ENCODE measurements at regions not wholly inside any gene's neighbourhood (a gene's known extent, or its start where the extent isn't known, plus 50 kb on each side); places are given as distances from the start of the nearest gene placed in this dataset.
A peak's percentile ranks its signal among the peaks of the same experiment; 100 is the strongest.
"Not testable (repeated sequence)": the region's sequence is repeated elsewhere in the genome, so short reads cannot be mapped to it uniquely, and the experiment has no call there.

DNA sequence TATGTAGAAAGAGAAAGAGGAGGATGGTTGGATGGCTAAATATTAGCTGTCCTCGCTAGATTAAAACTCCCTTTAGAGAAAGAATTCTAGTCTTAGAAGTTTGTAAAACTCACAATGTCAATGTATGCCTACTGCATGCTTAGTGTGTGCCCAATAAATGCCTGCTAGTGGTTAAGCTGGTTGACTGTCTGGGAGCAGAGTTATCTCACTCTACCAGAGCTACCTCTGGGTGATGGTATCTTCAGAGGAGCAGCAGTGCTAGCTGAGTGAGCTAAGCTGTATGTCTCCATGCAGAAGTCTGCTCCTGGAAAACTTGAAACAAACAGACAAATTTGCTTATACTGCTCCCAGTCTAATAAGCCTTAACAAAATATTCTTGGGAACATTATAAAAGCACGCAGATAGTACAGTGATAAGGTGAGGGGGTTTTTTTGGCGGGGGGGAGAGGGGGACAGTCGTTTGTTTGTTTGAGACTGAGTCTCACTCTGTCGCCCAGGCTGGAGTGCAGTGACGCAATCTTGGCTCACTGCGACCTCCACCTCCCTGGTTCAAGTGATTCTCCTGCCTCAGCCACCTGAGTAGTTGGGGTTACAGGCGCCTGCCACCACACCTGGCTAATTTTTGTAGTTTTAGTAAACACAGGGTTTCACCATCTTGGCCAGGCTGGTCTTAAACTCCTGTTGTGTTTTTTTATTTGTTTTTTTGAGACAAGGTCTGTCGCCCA is 202.8 kb upstream of the TSC22D1 start:
- DNase-seq, result no peak

DNA sequence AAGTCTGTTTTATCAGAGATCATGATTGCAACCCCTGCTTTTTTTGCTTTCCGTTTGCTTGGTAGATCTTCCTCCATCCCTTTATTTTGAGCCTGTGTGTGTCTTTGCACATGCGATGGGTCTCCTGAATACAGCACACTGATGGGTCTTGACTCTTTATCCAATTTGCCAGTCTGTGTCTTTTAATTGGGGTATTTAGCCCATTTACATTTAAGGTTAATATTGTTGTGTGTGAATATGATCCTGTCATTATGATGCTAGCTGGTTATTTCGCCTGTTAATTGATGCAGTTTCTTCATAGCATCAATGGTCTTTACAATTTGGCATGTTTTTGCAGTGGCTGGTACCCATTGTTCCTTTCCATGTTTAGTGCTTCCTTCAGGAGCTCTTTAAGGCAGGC is 199.2 kb upstream of the TSC22D1 start:
- not testable (repeated sequence) for DNase-seq

DNA sequence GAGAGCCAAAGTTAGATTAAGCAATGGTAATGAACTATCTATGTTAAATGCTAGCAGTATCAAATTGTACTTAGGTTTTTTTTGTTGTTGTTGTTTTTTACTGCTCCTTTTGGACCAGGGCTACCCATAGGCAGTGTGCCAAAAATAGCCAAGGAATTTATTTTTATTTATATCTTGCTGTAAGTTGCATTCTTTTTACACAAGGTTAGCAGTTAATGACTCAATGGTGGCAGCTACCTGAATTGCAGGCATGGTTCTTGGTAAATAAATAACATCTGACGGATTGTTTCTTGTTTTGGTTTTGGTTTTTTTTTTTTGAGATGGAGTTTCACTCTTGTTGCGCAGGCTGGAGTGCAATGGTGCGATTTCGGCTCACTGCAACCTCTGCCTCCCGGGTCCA is 194.8 kb upstream of the TSC22D1 start:
- DNase-seq, result no peak

DNA sequence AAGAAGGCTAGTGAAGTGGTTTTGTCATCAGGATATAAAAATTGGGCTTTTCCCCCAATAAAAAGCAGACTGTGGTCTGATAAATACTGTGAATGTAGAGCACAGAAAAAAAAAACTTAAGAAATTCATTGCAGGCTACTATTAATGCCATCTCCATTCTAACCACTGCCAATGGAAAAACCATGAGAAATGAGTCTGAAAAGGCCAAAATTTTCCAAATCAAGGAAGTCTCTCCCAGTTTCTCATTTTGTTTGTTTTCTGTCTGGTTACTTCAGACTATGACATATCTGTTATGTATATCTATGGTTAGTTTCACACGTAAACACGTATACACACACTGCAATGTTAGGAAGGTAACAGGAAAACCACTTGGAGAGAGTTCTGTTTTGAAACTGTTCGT is 193.6 kb upstream of the TSC22D1 start:
- DNase-seq, result no peak

DNA sequence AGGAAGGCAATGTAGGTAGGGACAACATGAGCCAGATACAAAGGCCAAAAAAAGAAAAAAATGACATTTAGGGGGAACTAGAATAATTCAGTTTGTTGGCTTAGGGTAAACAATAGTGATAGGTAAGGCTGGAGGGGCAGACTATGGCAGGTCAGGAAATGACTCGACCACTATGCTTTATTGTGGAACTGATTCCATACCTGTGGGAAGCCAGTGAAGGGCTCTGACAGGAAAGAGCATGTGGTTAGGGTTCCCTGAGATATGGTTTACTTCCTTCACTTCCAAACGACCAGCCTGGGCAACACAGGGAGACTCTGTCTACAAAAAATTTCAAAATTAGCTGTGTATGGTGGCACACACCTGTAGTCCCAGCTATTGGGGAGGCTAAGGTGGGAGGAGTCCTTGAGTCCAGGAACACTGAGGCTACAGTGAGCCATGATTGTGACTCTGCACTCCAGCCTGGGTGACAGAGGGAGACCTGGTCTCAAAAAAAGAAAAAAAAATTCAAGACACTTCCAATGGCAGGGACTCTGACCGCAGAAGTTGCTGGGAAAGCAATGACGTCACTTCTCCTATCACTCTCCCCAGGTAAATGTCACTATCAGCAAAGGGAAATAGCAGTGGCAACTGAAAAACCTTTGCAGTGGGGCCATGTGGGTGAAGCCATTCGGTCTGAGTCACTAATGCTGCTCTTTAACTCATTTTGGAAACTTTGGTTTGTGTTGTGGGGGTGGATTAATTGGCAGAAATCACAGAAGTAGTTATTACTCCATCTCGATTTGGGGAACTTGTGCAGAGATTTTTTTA is 192.8 kb upstream of the TSC22D1 start:
- DNase-seq, result no peak

DNA sequence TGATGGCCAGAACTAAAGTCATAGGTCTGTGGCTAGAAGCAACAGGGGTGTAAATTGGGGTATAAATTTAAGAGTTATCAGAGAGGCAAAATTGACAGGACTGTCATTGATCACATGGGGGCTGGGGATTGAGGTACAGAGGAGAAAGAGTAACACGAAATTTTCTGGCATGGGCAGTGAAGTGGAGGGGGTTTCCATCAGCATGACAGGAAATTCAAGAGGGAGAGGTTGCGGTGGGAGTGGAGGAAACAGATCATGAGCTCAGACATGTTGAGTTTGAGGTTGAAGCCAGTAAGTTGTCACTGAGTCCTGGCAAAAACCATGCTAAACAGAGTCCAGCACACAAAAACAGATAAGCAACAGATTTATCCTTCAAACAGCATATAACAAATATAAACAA is 192.1 kb upstream of the TSC22D1 start:
- DNase-seq, result no peak

DNA sequence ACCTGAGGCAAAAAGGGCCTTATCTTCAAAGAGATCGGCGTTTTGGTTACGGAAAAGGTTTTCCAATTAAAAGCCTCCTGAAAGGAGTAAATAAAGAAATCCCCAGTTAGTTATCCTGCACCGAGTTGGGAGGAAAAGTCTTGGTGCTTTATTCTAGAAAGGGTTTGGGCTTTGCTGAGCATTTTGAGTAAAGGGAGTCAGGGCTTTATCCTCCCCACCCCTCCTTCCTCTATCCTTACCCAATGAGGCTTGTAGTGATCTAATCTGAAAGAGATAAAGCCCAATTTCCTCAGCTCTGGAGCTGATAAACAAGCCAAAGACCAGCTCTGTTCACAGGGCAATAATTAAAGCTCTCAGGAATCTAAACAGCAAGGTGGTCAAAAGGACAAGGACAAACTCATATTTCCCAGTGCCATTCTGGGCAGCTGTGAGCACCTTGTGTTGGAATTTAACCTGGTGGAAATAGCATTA is 188.9 kb upstream of the TSC22D1 start:
- DNase-seq, result no peak

DNA sequence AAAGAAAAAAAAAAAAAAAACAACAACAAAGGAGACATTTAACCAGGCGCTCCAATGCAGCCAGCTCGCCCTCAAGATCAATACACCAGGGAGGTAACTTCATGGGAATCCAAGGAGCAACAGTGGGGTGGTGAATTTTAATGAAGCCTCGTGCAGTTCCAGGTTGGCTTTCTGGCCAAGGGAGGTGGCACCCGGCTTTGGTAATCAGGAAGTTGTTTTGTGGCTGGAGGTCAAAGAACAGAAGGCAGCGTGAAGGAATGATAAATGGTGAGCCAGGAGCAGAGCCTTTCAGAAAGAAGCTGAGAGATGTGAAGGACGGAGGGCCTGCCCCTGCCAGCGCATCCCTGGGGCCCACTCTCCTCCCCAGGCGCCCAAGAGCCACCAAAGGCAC is 188.2 kb upstream of the TSC22D1 start:
- no peak for DNase-seq

DNA sequence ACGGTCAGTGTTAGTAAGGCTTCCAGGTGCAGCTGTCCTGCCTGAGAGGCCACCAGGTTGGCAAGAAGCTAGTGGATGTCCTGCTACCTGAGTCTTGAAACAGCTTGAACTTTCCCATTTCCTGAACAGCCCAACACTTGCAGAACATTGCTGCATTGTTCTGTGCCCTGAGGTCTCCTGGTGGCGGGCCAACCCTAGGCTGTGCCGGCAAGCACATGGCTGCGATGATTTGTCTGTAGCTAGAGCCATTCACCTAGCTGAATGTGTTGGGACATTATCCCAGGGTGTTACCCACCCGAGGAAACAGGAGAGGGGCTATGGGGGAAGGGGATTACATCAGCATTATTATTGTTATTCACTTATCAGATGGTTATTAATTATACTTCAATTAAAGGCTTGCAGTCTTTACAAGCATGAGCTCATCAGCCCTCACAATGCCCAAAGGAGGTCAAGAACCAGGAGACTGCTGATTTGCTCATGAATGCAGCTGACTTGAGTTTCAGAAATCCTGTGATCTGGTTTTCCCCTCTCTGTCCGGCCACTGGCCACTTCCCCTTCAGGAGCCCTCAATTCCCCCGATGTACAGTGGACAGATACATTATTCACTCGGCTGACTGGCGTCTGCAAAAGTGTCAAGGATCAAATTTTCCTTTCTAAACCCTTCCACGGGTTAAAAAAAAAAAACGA is 187.6 kb upstream of the TSC22D1 start:
- no peak for DNase-seq

DNA sequence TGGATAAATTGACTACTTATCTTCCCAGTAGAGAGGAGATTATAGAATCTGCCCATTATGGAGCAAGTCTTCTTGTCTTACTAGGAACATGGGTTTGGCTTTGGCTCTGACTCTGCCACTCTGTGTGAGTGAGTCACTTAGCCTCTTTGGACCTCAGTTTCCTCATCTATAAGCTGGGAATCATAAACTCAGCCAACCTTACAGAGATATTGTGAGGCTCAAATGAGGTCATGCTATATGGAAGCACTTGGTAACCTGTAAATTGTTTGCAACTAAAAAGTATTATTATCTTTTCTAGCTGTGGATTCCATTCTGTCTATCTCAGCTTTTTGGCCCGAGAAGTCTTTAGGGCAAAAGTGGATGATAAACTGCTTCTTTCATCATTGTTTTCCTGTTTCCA is 186.8 kb upstream of the TSC22D1 start:
- DNase-seq, result no peak

DNA sequence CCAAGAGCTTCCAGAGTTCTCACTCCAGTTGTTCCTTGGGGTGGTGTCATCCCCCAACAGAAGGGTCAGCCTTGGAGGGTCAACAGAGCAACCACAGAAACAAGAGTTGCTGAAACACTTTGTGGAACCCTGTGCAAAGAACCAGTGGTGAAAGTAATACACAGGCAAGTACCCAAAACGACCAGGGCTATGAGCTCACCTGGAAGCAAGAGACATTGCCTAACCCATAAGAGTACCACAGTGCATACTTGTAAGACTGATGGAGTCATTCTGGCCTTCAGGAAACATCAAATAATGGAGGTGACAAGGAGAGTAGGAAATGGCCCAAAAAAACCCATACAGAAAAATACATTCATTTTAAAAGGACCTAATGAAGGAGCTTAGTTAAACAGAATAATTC is 184.3 kb upstream of the TSC22D1 start:
- no peak for DNase-seq

DNA sequence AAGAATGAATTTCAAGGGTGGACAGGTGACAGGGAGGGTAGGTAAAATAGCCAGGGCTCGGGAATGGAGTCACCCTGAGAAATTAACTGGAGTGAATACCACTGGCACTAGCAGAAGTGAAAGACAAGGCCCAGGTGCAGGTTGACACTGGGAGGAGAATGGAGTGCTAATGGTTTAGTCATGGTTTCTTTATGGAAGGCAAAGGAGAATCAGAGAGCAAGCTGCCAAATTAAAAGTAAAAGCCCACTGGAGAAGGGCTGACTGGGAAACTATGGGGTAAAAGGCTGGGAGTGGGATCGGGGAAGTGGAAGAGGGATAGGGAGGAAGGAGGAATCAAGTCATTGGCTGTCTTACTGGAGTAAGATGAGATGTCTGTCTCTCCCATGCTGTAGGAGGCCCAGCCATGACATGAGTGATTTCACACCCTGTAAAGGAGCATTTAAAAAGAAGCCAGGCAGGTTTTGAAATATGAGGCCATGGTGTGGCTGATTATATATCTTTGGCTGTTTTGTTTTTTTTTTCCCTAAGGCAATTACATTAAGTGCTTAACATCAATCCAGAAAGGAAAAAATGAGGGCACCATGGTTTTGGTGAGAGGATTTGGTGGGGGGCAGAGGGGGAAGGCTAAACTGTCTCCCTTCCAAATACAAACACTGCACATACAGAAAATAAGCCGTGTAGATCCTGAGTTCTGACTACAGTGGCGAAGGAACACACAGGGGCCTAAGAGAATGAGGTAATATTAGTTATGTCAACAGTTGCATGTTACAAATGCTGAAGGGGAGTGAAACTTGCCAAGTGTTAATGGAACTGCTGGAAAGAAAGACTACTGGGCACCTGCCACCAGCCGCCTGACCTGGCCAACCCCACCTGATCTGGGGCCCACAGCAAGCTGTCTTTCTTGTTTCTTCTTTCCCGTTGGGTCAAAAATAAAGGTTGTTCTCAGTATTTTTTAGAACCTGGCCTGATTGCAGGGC is 183.5 kb upstream of the TSC22D1 start:
- no peak for DNase-seq

DNA sequence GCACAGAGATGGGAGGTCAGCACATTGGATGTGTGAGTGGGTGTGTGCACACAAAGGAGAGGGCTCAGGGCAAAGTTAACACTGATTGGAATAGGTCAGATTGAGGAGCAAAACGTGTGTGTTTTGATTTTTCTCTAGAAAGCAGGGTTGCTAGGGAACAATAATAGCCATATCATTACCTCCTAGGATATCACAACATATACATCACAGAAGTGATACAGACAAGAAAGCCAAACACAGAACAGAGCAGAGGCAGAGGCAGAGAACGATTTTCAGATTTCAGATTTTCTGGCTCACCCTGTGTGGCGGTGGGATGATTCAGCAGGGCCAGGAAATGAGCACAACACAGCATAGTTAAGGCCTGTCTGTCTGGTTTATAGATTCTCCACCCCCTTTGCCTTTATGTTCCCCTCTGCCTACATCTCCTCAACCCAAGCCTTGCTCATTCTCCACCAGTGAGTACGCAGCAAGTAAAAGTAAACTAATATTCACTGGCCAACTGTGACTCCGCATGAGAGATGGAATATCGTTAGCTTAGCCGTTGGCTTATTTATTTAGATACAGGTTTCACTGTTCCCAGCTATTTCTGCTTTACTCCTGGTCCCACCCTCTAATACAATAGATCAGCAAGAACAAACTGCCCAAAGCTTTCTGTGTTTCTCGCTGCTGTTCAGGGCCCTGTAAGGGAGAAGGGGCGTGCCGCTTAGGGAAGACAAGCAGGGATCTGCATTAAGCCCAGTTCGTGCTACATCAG is 182.7 kb upstream of the TSC22D1 start:
- DNase-seq, result peak; percentile 94

DNA sequence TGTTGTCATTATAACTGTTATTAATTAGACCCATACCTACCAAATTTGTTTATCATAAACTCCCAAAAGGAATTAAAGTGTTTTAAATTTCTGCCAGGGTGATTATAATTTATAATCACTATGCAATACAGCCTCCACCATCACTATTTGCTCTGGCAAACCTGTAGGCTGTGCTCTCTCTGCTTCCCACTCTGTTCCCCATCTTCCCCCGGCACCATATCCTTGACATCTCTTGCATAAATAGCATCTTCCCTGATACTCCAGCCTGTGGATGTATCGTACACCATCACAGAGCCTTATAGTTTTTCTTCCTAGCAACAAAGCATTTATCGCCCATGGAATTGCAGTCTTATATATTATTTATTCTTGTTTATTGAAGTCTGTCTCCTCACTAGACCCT is 181.5 kb upstream of the TSC22D1 start:
- DNase-seq, result no peak

DNA sequence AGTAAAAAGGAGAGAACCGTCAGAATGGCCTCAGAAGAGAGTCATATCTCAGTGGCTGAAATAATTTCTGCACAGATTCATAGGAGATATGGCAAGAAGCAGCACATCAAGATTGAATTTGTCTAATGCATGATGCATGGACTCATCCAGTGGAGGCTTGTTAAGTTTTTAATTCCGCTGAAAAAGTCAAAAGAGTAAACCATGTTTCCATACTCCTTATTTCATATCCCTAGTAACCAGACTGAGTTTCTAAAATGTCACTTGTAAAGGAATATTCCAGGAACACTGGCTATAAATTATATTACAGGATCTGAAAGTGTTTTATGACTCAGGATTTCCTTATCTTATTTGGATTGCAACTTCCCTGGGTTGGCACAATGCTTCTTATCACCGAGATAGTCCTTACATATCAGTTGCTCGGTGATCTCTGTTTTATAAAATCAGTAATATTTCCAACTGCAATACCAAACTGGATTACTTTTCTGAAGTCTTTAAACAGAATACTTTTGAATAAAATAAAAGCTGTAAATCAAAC is 180.2 kb upstream of the TSC22D1 start:
- no peak for DNase-seq

DNA sequence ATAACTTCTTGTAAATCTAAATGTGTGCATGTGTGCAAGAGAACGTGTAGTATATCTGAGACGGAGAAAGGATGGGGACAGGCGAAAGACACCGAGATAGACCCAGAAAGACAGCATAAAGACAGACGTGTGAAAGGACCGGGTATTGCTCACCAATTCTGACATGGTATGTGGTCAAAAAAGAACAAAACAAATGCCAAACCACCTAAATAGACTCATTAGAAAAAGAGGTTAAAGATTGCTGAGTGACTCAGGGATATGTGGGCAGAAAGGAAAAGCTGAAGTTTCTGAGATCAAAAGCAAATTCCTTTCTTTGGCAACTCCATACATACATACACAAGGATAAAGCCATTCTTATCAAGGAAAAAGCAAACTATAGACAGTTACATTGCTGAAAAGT is 179.7 kb upstream of the TSC22D1 start:
- DNase-seq, result peak; percentile 42

DNA sequence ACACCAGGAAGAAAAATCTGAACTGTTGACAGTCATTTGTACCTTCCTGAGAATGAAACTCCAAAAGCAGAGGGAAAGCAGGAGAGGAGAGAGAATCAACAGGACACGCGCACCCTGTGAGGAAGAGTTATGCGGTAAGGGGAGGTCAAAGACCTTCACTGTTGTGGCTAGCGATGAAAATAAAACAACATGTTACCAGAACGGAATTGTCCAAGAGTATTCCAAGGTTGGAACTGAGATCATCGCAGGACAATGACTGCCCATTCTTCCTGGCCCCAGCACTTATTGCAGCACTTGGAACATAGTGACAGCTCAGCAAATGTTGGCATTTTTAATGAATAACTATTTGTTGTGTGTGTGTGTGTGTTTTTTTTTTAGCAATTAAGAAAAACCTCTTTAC is 176.0 kb upstream of the TSC22D1 start:
- DNase-seq, result no peak

DNA sequence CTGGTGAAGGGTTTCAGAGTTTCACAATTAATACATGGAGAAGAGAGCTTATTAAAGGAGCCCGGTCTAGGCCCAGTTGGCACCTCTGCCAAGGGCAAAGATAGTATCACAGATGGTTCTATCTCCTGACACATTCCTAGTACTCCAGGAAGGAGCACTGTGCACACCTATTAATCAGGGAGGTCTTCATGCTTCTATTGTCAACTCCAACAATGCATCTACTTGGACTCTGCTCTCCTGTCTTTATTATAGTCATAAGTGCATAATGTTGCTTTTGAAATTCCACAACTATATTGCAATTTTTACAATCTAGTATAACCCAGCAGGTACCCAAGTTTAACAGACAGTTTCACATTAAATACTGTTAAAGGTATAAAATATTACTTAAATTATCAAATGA is 174.5 kb upstream of the TSC22D1 start:
- DNase-seq, result no peak

DNA sequence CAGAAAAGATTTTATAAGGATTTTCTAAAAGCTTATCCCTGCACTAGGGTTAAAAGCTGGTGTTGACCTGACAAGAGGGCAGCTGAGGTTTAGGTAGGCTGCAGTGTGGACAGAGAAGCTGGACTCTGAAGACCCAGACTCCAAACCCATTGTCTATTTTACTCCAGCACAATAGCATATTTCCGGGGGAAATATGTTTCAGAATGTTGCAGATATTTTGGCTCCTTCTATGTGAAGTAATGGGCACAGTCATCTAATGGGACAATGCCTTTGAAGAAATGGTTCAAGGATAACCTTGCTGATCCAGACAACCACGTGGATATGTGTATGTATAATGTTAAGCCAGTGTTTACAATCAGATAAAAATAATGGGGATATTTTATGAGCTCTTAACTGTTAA is 173.8 kb upstream of the TSC22D1 start:
- no peak for DNase-seq

DNA sequence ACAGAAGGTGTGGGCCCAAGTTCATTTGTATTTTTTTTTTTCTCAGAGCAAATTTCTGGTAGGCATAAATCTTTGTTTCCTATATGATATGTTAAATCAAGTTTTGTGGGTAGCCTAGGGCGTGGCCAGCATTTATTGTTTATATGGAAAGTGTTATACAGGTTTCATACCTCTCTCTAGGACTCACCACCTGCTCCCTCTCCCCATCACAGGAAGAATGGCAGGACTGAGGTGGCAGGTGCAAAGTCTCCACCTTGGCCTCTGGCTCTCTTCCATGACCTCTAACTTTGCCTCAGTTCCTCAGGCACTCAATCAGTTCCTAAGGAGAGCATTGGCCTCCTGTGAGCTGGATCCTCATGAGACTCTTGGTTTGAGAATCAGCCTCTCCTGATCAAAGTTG is 172.3 kb upstream of the TSC22D1 start:
- no peak for DNase-seq

DNA sequence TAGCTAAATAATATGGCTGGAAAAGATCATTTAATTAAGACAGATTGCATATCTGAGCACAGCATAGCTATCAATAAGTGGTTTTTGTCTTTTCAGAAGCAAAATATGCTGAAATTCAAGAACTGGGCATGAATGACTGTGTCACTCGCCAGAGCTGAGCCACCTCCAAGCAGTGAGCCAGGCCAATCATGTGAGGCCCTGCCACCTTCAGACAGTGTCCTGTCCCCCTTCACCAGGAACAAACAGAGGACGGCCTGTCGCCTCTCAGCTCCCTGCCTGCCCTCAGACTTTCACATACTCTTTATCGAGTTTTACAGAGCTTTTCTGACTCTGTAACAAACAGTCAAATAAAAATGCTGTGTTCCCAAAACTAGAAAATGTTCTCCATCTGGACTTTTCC is 171.0 kb upstream of the TSC22D1 start:
- no peak for DNase-seq

DNA sequence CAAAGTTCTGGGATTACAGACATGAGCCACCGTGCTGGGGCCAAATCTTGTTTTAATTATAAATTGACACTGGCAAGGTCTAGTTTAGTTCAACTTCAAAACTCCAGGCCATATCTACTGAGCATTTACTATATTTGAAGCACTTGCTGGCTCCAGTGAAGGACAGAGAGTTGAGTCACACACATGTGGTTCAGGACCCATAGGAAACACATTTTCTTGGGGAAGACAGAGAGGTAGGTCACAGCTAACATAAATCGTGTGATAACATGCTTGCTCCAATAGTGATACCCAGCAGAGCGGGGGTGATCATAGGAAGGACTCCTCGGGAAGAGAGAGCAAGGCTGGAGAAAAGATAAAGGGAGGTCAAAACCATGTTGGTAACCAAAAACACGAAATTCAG is 170.6 kb upstream of the TSC22D1 start:
- DNase-seq, result no peak

Data from fibroblast of upper back skin (primary cell).